NB4 (cell line): ENCODE measurements at regions not wholly inside any gene's neighbourhood (a gene's known extent, or its start where the extent isn't known, plus 50 kb on each side); places are given as distances from the start of the nearest gene placed in this dataset.

ENCODE experiments used
- MYC ChIP-seq: IDR thresholded peaks from 2 replicates; pipeline ENCODE4 v1.6.1; 2011; ENCODE audit warnings: low read depth, low read length
- POLR2A ChIP-seq: IDR thresholded peaks from 2 replicates; pipeline ENCODE4 v1.6.1; 2011; ENCODE audit warnings: mild to moderate bottlenecking; ENCODE audit not compliant: insufficient read length; ENCODE audit errors: extremely low read depth

GRCh38 chr6:144664281-144664680 is 379.1 kb downstream of the UTRN start:
- TF ChIP-seq POLR2A (no peak), MYC (no peak)
